Fibroblast of peridontal ligament (primary cell): ENCODE measurements at regions not wholly inside any gene's neighbourhood (a gene's known extent, or its start where the extent isn't known, plus 50 kb on each side); places are given as distances from the start of the nearest gene placed in this dataset.
"Not testable (repeated sequence)": the region's sequence is repeated elsewhere in the genome, so short reads cannot be mapped to it uniquely, and the experiment has no call there.

Source experiments
- DNase-seq: peaks from one replicate; pipeline ENCODE4 v3.0.0-alpha.2; 2010; ENCODE audit errors: extremely low read depth

DNA sequence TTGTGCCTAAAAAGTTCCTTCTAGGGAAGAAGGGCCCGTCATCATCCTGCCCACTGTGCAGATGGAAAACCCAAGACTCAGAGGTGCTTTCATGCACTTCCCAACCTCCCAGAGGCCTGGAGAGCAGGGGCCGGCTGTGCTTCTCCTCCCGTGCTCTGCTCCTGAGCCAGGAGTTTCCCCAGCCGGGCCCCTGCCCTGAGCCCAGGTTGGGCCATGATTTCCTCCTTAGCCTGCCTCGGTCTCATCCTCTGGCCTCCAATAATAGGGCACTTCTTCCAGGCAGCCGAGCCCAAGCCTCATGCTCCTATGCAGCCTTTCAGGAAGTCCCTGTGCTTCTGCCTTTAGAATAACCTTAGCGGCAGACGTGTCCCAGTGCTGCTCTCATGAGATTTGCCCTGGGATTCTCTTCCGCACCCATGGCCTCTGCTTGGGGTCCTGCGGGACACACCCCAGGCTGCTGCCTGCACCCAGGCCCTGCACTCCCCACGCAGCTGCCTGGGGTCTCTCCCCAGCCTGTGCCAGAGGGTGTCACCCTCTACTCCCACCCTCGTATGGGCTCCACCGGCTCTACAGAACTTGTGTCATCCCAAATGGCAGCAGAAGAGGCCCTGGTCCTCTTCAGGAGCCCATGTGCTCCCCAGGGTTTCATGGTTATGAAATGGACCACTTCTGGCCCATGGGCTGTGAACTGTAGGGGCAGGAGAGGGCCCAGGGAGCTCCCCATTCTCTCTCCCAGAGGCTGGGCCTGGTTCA, 359.3 kb downstream of the ADGRD1 start:
- no peak for DNase-seq

DNA sequence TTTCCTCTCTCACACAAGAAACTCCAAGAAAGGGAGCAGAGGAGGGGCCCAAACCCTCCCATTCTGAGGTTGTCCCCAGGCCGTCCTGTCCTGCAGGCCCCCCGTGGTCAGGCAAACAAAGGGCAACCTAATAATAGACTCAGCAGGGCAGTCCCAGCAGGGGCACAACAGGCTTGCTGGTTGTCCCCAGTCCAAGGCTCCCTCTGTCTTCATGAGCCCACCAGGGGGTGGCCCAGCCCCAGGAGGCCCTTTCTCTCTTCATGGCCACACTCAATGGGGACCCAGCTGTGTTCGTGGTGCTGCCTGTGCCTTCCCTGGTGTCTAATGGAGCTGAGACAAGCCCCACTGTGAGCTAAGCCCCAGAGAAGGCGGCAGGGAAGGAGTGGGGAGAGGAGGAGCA, 359.9 kb downstream of the ADGRD1 start:
- DNase-seq: no peak

DNA sequence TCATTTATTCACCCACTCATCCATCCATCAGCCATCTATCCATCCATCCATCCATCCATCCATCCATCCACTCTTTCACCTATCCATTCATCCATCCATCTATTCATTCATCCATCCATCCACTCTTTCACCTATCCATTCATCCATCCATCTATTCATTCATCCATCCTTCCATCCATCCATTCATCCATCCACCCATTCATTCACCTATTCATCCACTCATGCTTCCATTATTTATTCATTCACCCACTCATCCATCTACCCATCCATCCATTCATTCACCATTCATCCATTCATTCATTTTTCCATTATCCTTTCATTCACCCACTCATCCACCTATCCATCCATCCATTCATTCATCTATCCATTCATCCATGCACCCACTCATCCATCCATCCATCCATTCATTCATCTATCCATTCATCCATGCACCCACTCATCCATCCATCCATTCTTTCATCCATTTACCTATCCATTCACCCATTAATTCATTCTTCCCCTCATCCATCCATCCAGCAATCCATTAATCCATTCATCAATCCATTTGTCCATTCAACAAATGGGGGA, 360.9 kb downstream of the ADGRD1 start:
- DNase-seq: no peak

DNA sequence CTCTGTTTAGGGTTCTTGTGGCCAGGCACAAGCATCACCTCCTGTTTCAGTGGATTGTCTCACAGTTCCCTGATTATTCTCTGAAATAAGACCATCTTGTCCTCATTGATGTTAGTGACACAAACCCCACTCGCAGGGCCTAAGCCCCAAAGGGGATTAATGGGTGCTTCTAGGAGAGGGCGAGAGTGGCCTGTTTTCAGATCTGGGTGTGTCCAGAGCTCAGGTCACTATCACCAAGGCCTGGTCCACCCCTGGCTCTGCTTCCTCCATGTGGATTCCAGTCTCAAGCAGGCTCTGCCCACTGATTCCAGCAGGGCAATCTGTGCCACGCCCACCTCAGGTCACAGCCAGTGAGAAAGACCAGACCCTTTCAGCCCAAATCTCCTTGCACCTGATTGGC, 361.9 kb downstream of the ADGRD1 start:
- no peak for DNase-seq

DNA sequence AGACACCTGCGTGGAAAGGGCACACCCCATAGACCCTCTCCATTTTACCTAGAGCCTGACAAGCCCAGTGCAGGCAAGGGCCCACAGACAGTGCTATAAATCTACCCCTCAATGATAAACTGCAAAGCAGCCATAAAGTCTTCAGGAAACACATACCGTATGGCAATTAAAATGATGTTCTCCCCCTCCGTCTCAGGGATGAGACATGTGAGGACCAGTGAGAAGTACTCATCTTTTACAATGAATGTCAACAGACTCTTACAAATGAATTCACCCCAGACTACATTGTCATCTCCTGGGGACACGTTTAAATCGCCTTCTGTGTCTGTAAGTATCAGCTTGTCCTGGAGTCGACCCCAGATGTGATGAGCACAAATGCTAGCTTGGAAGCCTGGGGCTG, 362.7 kb downstream of the ADGRD1 start:
- DNase-seq: no peak

DNA sequence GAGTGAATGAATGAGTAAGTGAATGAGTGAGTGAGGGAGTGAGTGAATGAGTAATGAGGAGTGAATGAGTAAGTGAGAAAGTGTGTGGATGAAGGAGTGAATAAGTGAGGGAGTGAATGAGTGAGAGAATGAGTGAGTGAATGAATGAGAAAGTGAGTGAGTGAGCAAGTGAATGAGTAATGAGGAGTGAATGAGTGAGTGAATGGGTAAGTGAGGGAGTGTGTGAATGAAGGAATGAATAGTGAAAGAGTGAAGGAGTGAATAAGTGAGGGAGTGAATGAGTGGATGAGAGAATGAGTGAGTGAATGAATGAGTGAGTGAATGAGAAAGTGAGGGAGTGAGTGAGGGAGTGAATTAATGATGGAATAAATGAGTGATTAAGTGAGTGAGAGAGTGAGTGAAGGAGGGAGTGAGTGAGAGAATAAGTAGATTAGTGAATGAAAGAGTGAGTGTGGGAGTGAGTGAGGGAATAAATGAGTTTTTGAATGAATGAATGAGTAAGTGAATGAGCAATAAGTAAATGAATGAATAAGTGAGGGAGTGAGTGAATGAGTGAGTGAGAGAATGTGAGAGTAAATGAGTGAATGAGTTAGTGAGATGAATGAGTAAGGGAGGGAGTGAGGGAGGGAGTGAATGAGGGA, 364.5 kb downstream of the ADGRD1 start:
- DNase-seq: no peak

DNA sequence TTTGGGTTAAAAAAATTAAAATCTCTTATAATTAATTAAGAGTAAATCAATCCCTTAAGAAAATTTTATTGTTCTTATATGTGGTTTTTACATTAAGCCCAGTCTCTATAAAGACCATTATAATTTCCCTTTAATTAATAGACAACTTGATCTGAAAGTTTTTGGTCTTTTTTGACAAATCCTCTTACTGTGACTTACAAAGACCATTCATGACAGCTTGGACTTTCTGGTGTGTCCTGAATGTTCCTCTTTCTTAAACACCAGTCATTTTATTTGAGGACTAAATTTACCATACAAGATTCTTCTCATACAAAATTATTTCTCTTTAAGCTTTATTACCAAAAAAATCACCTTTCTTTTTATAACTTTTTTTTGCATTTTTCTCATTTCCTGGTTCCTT, 368.3 kb downstream of the ADGRD1 start:
- no peak for DNase-seq

DNA sequence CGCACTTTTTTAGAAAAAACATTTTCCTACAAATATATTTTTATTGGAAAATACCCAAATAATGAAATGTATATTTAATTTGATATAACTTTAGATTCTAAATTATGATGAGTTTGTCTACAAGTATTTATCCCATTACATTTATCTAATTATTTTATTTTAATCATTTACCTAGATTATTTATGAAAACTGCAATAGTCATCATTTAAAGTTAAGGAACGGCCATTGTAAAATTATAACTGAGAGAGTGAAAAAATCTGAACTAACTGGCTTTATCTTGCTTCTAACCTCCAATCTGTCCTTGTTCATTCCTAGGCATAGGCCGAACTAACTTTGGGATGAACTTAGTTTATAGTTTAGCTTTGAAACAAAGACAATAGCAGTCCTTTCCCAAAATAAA, 368.8 kb downstream of the ADGRD1 start:
- not testable (repeated sequence) for DNase-seq

DNA sequence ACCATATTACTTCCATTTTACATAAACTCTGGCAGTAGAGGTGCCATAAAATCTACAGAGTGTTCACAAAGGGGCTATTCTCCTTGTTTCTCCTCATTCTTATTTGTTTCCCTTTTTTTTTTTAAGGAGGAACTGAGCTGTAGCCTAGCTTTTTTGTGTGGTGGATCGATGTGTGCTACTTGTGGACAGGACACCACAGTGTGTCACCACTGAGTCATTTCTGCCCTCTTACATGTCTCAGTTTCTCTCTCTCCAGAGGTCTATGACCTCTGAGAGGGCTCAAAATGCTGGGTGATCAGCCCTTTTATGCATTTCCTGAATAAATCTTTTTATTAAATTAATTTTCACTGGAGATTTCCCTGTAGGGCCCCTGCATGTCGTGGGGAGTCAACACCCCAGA, 370.2 kb downstream of the ADGRD1 start:
- DNase-seq: no peak

DNA sequence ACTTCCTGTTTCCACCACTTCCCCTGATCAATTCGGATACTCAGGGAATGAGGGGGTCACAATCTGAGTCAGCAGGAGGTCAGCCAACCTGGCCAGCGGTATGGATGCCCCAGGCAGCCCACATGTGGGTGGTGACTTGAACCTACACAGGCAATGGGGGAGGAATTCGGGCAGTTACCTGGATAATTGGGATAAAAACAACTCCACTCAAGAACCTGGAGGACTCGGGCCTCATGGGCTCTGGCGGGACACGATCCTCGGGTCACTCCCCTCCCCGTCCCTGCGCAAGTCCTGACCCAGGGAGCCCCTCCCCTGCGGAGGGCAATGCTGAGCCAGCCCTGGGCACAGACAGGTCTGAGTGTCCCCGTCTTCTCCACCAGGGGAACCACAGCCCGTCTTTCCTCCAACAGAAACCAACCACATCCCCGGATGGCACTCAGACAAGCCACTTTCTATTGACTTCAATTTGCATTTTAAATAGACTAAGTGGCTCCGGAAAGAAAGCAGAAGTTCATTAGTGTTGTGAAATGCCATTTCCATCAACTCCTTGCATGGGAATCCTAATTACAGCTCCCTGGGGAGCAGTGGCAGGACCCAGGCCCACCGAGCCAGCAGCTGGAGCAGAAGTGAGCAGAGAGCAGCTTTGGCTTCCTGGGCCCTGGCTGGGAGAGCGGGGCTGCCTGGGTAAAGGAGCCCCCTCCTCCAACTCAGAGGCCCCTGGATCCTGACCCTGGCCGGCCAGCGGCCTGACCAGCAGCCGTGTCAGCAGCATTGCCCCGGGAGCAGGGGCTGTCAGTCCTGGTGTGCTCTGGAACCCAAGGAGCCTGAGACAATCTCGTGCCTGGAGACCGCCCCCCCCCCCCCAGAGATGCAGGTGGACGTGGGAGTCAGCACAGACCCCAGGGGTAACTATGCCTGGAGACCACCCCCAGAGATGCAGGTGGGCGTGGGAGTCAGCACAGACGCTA, 374.1 kb downstream of the ADGRD1 start:
- DNase-seq: no peak

DNA sequence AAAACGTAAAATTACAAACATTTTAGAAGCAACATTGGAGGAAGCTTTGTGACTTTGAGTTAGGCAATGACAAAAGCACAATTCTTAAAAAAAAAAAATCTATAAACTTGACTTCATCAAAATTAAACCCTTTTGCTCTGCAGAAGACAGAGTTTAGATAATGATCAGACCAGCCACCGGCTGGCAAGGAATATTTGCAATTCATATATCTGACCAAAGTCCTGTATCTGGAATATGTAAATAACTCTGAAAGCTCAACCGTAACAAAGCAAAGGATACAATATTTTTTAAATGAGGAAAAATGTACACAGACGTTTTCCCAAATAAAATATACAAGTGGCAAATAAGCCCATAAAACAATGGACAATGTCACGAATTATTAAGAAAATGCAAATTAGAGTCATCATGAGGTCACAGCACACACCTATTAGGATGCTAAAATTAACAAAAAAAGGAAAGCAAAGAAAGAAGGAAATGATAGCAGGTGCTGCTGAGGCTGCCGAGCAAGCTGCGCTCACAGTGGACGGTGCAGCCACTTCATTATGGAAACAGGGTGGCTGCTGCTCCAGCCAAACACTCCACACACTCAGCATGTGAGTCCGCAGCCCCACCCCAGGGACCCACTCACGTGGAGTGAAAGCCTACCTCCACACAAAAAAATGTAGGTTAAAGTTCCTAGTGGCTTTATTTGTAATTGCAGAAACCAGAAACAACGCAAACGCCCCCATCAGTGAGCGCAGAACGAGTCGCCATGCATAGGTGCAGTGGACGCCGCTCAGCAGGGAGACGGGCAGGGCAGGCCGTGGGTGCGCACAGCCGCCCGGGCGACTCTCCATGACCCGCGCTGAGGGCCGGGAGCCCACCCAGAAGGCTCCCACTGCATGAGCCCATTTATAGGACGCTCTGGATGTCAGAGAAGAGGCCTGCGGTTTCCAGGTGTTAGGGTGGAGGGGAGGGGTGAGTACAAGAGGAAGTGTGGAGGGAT, 375.4 kb downstream of the ADGRD1 start:
- DNase-seq: not testable (repeated sequence)

DNA sequence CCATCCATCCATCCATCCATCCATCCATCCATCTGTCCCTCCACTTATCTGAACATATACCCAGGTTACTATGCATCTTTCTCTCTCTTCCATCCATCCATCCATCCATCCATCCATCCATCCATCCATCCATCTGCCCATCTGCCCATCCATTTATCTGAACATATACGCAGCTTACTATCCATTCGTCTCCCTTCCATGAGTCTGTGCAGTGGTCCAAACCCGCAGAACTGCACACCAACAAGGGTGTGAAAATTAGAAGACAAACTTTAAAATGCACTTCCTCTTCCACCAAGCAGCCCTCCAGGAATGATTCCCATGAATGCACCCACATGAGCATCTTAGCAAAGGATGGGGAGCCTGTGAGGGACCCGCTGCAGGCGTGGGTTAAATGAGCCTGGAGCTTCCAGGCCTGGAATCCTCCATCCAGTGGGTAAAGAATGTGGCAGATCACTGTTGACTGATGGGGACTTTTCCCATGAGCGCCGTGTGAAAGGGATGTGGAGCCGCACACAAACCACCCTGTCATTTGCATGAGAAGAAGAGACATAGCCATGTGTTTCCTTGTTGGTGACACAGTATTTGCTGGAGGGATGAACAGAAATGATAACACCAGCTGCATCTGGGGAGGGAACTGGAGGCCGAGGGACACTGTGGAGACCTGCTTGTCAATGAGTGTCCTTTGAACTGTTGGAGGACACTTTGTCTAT, 376.6 kb downstream of the ADGRD1 start:
- DNase-seq: no peak

DNA sequence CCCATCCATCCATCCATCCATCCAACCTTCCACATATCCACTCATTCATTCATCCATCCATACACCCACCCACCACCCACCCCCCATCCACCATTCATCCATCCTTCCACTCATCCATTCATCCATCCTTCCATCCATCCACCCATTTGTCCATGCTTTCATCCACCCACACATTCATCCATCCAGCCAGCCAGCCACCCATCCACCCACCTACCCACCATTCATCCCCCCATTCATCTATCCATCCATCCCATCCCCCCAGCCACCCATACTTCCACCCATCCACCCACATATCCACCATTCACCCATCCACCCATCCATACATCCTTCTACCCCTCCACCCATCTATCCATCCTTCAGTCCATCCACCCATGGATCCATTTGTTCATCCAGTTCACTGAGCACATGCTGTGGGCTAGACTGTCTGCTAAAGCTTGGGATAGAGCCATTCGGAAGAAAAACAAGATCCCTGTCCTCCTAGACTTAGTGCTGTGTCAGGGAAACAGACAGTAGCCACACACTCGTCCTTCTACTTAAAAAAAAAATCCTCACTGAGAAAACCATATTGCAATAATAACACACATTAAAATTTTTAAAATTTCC, 377.5 kb downstream of the ADGRD1 start:
- DNase-seq: no peak

DNA sequence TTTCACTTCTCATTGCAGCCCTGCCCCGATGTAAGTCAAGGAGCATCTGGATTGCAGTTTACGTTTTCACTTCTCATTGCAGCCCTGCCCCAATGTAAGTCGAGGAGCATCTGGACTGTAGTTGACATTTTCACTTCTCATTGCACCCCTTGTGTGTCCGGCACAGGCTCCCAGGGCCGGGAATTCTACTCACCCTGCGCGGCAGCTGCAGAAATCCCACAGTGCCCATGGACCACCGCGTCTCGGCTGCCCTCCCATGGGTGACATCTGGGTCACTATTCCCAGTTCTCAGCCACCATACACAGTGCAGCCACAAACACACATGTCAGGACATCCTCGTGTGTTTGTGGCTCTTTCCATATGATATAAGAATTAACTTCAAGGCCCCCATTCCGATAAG, 378.5 kb downstream of the ADGRD1 start:
- DNase-seq: no peak

DNA sequence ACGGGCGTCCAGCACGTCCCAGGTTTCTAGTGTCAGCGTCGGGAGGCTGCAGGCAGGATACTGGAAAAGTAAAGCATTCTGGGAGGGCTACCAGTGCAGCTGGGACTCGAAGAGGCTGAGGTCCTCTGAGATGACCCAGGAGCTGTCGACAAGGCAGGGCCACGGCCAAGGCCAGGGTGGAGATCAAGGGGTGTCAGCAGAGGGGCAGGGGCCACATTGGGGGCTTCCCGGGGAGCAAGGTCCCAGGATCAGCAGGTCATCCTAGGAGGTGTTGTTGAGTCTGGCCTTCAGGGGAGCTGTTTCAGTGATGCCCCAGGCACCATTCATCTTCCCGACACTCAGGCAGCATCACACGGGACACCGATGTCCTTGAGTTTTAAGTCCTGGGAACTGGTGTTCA, 377.8 kb upstream of the SFSWAP start:
- no peak for DNase-seq

DNA sequence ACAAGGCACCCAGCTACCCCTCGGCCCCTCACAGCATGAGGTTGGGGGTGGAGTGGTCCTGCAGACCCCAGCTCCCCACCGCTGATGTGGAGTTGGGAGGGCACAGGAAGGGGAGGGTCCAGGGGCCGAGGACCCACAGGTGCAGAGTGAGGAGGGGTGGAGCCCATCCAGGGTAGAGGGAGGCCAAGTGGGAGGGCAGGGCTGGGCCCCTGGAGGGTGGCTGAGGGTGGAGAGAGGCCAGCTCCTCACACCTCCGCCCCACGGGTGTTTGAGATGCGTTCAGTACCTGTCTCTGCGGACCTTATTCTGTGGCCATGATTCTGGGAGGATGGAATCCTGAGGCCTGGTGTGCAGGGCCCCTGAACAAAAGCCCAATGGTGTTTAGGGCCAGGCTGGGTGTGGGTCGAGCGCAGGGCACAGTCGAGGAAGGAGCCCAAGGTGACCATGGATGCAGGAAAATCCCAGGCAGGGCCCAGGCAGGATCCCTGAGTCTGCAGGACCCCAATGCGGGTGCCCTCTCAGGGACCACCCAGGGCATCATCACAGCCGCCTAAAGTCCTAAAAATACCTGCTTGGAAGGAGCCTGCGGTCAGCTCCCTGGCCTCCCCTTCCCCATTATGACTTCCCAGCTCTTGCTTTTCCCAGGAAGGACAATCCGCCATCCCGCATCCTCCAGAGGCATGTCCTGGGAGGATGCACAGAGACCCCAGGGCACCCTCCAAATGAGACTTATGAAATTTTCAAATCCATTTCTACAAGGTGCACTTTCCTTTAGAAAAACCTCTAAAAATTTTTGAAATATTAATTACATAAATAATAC, 377.1 kb upstream of the SFSWAP start:
- no peak for DNase-seq

DNA sequence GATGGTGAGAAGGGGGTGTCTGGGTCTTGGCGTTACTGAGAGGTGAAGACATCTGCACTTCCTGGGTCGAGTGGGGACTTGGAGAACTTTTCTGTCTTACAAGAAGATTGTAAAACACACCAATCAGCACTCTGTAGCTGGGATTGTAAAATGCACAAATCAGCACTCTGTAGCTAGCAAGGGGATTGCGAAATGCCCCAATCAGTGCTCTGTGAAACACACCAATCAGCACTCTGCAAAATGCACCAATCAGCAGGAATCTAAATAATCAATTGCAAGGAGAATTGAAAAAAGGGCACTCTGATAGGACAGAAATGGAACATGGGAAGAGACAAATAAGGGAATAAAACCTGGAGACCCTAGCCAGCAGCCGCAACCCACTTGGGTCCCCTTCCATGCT, 376.1 kb upstream of the SFSWAP start:
- DNase-seq: no peak

DNA sequence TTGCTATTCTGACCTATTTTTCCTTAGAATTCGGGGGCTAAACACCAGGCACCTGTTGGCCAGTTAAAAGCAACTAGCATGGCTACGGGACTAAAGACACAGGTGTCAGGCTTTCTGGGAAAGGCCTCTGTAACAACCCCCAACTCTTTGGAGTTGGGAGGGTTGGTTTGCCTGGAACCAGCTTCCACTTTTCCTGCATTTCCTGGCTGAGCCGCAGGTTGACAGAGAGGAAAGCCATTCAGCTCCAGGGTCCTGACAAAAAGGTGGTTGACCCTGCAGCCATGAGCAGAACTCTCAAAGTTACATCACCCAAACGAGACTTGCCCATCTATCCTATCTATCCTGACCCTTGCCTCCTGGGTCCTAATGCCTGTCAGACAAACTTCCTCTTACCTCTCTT, 375.4 kb upstream of the SFSWAP start:
- DNase-seq: no peak

DNA sequence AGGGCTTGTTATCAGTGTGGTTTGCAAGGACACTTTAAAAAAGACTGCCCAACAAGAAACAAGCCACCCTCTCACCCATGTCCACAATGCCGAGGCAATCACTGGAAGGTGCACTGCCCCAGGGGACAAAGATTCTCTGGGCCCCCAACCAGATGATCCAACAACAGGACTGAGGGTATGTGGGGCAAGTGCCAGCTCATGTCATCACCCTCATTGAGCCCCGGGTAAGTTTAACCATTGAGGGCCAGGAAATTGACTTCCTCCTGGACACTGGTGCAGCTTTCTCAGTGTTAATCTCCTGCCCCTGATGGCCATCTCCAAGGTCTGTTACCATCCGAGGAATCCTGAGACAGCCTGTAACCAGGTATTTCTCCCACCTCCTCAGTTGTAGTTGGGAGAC, 373.0 kb upstream of the SFSWAP start:
- not testable (repeated sequence) for DNase-seq
